Stimulated activated CD8-positive, alpha-beta memory T cell treated with anti-CD3 and anti-CD28 coated beads, Interleukin-4, amount 100 ng/mL, for 4 hours (primary cell): ENCODE measurements at regions not wholly inside any gene's neighbourhood (a gene's known extent, or its start where the extent isn't known, plus 50 kb on each side); places are given as distances from the start of the nearest gene placed in this dataset.
"Not testable (repeated sequence)": the region's sequence is repeated elsewhere in the genome, so short reads cannot be mapped to it uniquely, and the experiment has no call there.

Experiments used
- DNase-seq, 2 donors: peaks; one replicate each; pipeline ENCODE4 v3.0.0-alpha.2; 2020; ENCODE audit warnings: low read depth in 2 of 2, low spot score in 1 of 2

DNA sequence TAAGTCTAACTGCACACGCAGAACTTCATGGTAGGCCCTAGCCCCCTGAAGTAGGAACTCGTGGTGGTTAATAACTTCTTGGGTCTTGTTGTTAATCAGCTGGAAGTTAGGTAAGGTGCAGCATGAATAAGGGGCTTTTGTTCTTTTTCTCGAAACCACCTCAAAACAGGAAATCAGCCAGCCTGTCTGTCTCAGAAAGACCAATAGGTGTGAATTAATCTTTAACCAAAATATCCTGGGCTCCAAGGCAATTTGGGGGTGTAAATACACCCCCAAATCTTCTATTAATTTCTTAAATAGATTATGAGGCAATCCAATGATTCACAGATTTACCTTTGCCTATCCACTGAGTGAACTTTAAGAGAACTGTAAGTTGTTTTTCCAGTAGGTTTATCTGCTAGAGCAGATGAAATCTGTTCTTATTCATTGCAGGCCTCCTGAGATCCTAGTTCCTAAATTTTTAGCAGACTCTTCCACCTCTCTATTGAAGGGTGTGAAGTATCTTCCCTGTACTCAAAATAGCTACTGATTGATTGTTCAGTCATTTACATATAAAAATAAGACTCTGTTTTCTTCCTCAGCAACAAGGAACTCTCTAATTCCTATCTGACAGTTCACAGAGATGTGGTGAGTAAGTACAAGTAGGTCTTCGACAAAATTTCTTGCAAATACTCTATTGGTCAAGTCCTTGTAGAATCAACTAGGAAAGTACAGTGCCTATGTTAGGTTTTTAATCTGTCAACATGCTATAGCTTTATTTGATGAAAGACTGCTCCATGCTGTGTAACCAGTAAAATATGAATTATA, 427.1 kb upstream of the NOX3 start:
- no peak for DNase-seq

DNA sequence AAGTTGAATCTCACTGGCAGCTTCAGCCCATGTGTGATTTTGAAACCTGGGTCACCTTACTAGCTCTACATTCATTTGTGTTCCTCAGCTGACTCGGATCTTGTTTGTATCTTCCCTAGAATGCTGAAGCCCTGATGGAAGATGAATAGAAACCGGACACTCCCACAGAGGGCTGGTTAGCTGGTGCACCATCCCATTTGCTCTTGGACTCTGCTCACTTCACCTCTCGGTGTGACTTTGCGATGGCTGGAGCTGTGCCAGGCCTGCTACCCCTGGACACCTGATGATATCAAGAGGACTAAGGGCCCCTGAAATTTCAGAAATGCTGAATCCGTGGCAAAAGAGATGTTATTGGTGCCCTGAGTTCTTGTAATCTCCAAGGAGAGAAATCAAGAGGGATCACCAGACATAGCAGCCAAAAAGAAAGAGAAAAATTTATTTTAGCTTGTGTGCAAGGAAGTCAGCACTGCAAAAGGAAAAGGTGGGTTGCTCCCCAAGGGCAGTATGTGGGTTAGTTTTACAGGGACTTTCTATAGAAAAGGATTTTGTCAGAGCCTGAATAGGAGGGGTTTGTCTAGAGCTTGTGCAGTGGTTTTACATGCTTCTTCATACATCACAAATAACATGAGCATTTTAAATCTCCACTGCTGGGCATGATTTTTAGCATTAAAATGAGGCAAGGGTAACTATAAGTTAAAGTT, 426.3 kb upstream of the NOX3 start:
- no peak for DNase-seq

DNA sequence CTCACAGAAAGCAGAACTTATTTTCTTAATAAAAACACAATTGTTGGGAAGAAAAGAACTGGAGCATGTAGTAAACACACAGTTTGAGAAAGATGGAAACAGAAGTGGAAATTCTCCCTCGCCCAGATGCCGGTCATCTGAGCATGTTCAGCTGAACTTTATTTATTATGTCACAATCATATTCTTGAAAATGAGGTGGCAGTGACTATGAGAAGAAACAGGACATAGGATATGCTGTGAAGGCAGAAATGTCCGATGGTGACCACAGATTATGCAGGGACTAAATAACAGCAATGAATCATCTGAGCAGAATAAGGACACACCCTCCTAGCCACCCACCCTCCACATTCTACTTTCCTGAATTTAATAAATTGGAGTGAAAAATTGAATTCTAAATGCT, 425.3 kb upstream of the NOX3 start:
- no peak for DNase-seq

DNA sequence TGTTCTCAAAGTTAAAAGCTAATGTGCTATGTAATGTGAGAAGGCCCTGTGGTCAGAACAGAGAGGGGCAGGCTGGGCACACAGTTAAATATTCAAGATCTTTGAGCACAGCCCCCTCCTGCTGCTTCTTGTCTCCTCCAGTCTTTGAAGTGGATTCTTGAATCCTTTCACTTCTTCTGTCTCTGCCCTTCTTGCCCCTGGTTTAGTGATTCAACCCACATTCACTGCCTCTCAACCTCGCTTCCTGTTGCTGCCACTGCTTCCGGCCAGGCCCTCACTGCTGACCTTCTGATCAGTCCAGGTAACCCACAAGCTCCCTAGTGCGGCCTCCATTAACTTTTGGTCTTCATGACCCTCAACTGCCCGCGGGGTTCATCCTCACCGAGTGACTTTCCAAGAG, 417.3 kb upstream of the NOX3 start:
- no peak for DNase-seq

- DNase-seq = no peak
Measured at GRCh38 chr6:155867682-155868081, 412.0 kb upstream of the NOX3 start.

GRCh38 chr6:155866676-155867390, 411.2 kb upstream of the NOX3 start:
- DNase-seq = not testable (repeated sequence)

DNA sequence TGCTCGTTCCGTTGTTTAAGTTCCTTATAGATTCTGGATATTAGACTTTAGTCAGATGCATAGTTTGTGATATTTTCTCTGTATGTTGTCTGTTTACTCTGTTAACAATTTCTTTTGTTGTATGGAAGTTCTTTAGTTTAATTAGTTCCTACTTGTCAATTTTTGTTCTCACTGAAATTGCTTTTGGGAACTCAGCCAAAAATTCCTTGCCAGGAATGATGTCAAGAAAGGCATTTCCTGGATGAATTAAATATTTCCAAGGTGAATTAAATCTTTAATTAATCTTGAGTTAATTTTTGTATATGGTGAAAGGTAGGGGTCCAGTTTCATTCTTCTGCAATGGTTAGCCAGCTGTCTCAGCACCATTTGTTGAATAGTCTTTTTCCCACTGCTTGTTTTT, 406.2 kb upstream of the NOX3 start:
- no peak for DNase-seq

DNA sequence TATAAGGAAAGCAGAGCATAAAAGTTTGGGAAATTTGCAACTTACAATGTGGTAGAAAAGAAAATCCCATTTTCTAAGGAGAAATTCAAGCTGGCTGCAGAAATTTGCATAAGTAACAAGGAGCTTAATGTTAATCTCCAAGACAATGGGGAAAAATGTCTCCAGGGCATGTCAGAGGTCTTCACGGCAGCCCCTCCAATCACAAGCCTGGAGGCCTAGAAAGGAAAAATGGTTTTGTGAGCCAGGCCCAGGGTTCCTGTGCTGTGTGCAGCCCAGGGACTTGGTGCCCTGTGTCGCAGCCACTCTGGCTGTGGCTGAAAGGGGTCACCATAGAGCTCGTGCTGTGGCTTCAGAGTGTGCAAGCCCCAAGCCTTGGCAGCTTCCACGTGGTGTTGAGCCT, 403.3 kb upstream of the NOX3 start:
- not testable (repeated sequence) for DNase-seq

DNA sequence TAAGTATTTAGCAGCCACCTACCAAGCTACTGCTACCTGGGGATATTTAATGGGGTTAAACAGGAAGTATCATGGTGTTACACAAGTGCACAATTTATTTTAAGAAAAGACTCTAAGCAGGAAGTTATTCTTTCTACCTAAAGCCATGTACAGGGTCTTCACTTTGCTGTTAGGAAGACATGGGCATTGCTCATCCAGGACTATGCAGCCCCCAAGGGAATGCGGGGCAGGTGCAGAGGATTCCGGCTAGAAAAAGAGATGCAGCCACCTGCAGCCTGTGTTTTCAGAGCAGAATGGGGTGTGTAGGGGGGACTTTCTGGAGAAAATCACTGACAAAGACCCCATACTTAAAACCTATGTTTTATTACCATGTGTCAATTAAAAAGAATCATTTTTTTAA, 399.1 kb upstream of the NOX3 start:
- no peak for DNase-seq

GRCh38 chr6:155853011-155853410, 397.4 kb upstream of the NOX3 start:
- no peak for DNase-seq

- DNase-seq = no peak
Measured at GRCh38 chr6:155850408-155850841, 394.8 kb upstream of the NOX3 start.

DNA sequence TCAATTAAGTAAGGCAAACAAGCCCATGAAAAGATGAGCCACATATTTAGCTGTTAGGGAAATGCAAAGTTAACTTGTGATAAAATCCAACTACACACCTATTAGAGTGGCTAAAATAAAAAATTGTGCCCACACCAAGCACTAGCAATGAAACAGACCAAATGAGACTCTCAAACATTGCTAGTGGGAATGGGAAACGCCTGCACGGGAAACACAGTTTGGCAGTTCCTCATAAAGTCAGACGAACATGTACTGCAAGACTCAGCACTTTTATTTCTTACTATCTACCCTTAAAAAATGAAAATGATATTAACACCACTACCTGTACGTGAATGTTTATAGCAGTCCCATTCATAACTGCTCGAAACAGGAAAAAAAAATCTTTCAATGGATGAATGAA, 392.1 kb upstream of the NOX3 start:
- DNase-seq = no peak

DNA sequence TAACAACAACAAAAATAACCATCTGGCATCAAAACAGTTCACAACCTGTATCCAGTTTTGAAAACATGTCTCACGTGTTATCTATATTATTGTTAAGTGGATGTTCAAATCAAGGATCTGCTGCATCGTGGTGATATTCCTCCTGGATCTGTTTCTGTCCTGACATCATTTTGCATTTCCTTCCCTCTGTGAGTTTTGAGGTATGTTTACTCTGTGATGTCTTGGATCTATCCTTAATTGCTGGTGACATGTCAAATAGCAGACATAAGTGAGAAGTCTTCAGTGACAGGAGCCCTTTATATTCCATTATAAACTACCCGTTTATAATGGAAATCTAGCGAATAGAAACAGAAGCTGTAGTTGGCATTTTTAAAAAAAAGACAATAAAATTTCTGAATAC, 381.8 kb upstream of the NOX3 start:
- DNase-seq = no peak

- no peak for DNase-seq
Measured at GRCh38 chr6:155832596-155832995, 377.0 kb upstream of the NOX3 start.

- DNase-seq = no peak
Measured at GRCh38 chr6:155830531-155830930, 374.9 kb upstream of the NOX3 start.

- no peak for DNase-seq
Measured at GRCh38 chr6:155829646-155830045, 374.0 kb upstream of the NOX3 start.

DNA sequence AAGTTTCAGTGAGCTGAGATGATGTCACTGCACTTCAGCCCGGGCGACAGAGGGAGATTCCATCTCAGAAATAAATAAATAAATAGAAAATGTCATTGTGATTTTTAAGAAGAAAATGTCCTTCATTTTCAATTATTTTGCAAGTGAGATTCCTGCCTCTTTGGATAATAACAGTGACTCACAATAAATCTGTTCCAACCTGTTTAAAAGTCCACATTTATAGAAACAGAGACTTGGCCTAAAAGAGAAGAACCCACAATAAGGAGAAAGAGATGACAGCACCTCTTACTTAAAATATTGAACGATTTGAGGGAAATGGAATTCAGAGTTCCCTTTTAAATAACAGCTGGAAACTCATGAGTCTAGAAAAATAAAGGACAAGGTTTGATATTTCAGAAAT, 373.4 kb upstream of the NOX3 start:
- no peak for DNase-seq

- no peak for DNase-seq
Measured at GRCh38 chr6:155818698-155819097, 363.1 kb upstream of the NOX3 start.

DNA sequence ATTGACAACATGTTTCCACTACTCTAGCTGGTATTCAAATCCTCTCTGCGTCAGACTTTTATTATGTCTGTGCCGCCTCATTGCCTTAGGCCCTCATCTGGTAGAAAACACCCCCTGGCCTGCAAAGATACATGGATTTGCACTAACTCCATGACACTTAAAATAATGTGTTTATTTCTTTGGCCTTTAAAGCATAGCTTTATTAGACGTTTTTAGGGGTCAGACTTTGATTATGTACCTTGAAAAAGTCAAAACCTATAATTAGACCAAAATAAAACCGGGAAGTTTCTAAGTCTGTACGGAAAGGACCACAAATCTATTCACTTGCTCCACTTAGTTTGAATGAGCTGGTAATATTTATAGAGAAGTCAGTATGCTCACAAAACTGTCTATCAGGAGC, 357.9 kb upstream of the NOX3 start:
- no peak for DNase-seq

DNA sequence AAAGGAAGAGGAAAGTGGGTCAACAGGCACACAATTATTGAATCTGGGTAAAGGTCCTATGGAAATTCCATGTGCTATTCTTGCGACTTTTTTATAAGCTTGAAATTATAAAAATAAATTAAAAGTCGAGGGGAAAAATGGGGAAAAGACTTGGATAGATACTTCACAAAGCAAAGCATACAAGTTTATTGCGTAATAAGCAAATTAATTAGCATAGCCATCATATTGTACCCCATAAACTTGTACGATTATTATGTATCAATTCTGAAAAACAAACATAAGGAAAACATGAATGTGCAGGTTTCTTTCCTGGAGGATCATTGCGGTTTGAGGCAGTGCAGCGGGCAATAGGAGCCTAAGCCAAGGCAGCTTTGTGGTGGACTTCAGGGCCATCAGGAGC, 351.6 kb upstream of the NOX3 start:
- DNase-seq = no peak

- no peak for DNase-seq
Measured at GRCh38 chr6:155801046-155801445, 345.4 kb upstream of the NOX3 start.

- DNase-seq = not testable (repeated sequence)
Measured at GRCh38 chr6:155798876-155799275, 343.2 kb upstream of the NOX3 start.
